Amniotic epithelial cell (primary cell): ENCODE measurements at regions not wholly inside any gene's neighbourhood (a gene's known extent, or its start where the extent isn't known, plus 50 kb on each side); places are given as distances from the start of the nearest gene placed in this dataset.
"Not testable (repeated sequence)": the region's sequence is repeated elsewhere in the genome, so short reads cannot be mapped to it uniquely, and the experiment has no call there.

Source experiments
- DNase-seq: peaks from one replicate; pipeline ENCODE4 v3.0.0-alpha.2; 2010; ENCODE audit warnings: low read depth

- DNase-seq: no peak
These were observed 74.6 kb downstream of the FEM1C start for GRCh38 chr5:115469904-115470516.

- DNase-seq: no peak
These were observed 76.9 kb downstream of the FEM1C start for GRCh38 chr5:115467628-115468027.

GRCh38 chr5:115465431-115465830 lies 79.1 kb downstream of the FEM1C start:
- peak; percentile 66 for DNase-seq

GRCh38 chr5:115463983-115464382 lies 80.6 kb downstream of the FEM1C start:
- DNase-seq: no peak

- DNase-seq: peak; percentile 76
These were observed 82.9 kb downstream of the FEM1C start for GRCh38 chr5:115461506-115462290.

- DNase-seq: peak; percentile 83
These were observed 83.5 kb downstream of the FEM1C start for GRCh38 chr5:115461093-115461492.

- DNase-seq: peak; percentile 85
These were observed 84.1 kb downstream of the FEM1C start for GRCh38 chr5:115460472-115460871.

- DNase-seq: peak; percentile 81
These were observed 84.7 kb downstream of the FEM1C start for GRCh38 chr5:115459855-115460341.

- DNase-seq: no peak
These were observed 86.2 kb downstream of the FEM1C start for GRCh38 chr5:115458416-115458815.

GRCh38 chr5:115458003-115458409 lies 86.6 kb downstream of the FEM1C start:
- DNase-seq: no peak

- no peak for DNase-seq
These were observed 87.0 kb downstream of the FEM1C start for GRCh38 chr5:115457571-115457970.

- no peak for DNase-seq
These were observed 88.0 kb downstream of the FEM1C start for GRCh38 chr5:115456539-115457040.

- peak; percentile 81 for DNase-seq
These were observed 88.5 kb downstream of the FEM1C start for GRCh38 chr5:115456056-115456455.

GRCh38 chr5:115455301-115455707 lies 89.3 kb downstream of the FEM1C start:
- peak; percentile 100 for DNase-seq

GRCh38 chr5:115453391-115454095 lies 91.0 kb downstream of the FEM1C start:
- DNase-seq: no peak

- no peak for DNase-seq
These were observed 91.9 kb downstream of the FEM1C start for GRCh38 chr5:115452536-115453235.

- no peak for DNase-seq
These were observed 92.5 kb downstream of the FEM1C start for GRCh38 chr5:115452083-115452482.

GRCh38 chr5:115450741-115451140 lies 93.8 kb downstream of the FEM1C start:
- DNase-seq: peak; percentile 88

- not testable (repeated sequence) for DNase-seq
These were observed 95.9 kb downstream of the FEM1C start for GRCh38 chr5:115448630-115449029.

- no peak for DNase-seq
These were observed 103.7 kb downstream of the FEM1C start for GRCh38 chr5:115440782-115441451.

- no peak for DNase-seq
These were observed 104.9 kb downstream of the FEM1C start for GRCh38 chr5:115439639-115440038.
